ENCODE measurements at regions not wholly inside any gene's neighbourhood (a gene's known extent, or its start where the extent isn't known, plus 50 kb on each side); places are given as distances from the start of the nearest gene placed in this dataset.

- no peaks in the 10 kb centered on the region for H3K36me3 ChIP-seq (ENCODE audit: control insufficient read depth in 5 of 5, insufficient read depth in 5 of 5, low read length in 5 of 5)
- no peaks in the 10 kb centered on the region for H3K27me3 ChIP-seq (ENCODE audit: control insufficient read depth in 5 of 5, insufficient read depth in 4 of 5, low read length in 5 of 5)
- no peak overlapping the region for H3K27ac ChIP-seq (ENCODE audit: low read depth, low read length)
- no peak overlapping the region for H3K9ac ChIP-seq (ENCODE audit: low read length in 5 of 5)
- peaks cover 8 to 36% (median 23%) of the 10 kb centered on the region in 5 donors for H3K4me1 ChIP-seq (ENCODE audit: control insufficient read depth in 5 of 5, insufficient read depth in 5 of 5, low read length in 5 of 5)
- H3K9me3 ChIP-seq (ENCODE audit: control insufficient read depth in 5 of 5, low read length in 5 of 5): no peaks in the 10 kb centered on the region
- no peak overlapping the region for H3K4me3 ChIP-seq (ENCODE audit: low read depth in 1 of 5, low read length in 5 of 5)
Observed at GRCh38 chr2:216971593-216971992, 111.7 kb upstream of the TNP1 start.

- Histone ChIP-seq H3K36me3 (ENCODE audit: control insufficient read depth in 5 of 5, insufficient read depth in 5 of 5, low read length in 5 of 5) (no peaks in the 10 kb centered on the region), H3K27ac (ENCODE audit: low read depth, low read length) (no peak overlapping the region), H3K9me3 (ENCODE audit: control insufficient read depth in 5 of 5, low read length in 5 of 5) (no peaks in the 10 kb centered on the region), H3K9ac (ENCODE audit: low read length in 5 of 5) (no peak overlapping the region), H3K4me3 (ENCODE audit: low read depth in 1 of 5, low read length in 5 of 5) (no peak overlapping the region), H3K27me3 (ENCODE audit: control insufficient read depth in 5 of 5, insufficient read depth in 4 of 5, low read length in 5 of 5) (no peaks in the 10 kb centered on the region), H3K4me1 (ENCODE audit: control insufficient read depth in 5 of 5, insufficient read depth in 5 of 5, low read length in 5 of 5) (peaks cover 8 to 36% (median 23%) of the 10 kb centered on the region in 5 donors)
Observed at GRCh38 chr2:216970359-216970915, 110.6 kb upstream of the TNP1 start.

GRCh38 chr2:216967889-216968288 is 108.0 kb upstream of the TNP1 start:
- no peak overlapping the region for H3K4me3 ChIP-seq (ENCODE audit: low read depth in 1 of 5, low read length in 5 of 5)
- H3K36me3 ChIP-seq (ENCODE audit: control insufficient read depth in 5 of 5, insufficient read depth in 5 of 5, low read length in 5 of 5): no peaks in the 10 kb centered on the region
- H3K27ac ChIP-seq (ENCODE audit: low read depth, low read length): no peak overlapping the region
- peaks cover 6 to 16% (median 14%) of the 10 kb centered on the region in 5 donors for H3K4me1 ChIP-seq (ENCODE audit: control insufficient read depth in 5 of 5, insufficient read depth in 5 of 5, low read length in 5 of 5)
- H3K27me3 ChIP-seq (ENCODE audit: control insufficient read depth in 5 of 5, insufficient read depth in 4 of 5, low read length in 5 of 5): no peaks in the 10 kb centered on the region
- no peak overlapping the region for H3K9ac ChIP-seq (ENCODE audit: low read length in 5 of 5)
- no peaks in the 10 kb centered on the region for H3K9me3 ChIP-seq (ENCODE audit: control insufficient read depth in 5 of 5, low read length in 5 of 5)

- H3K27me3 ChIP-seq (ENCODE audit: control insufficient read depth in 5 of 5, insufficient read depth in 4 of 5, low read length in 5 of 5): no peaks in the 10 kb centered on the region
- H3K9ac ChIP-seq (ENCODE audit: low read length in 5 of 5): no peak overlapping the region
- no peaks in the 10 kb centered on the region for H3K4me1 ChIP-seq (ENCODE audit: control insufficient read depth in 5 of 5, insufficient read depth in 5 of 5, low read length in 5 of 5)
- H3K27ac ChIP-seq (ENCODE audit: low read depth, low read length): no peak overlapping the region
- no peak overlapping the region for H3K4me3 ChIP-seq (ENCODE audit: low read depth in 1 of 5, low read length in 5 of 5)
- H3K36me3 ChIP-seq (ENCODE audit: control insufficient read depth in 5 of 5, insufficient read depth in 5 of 5, low read length in 5 of 5): no peaks in the 10 kb centered on the region
- peaks cover 0 to 3% (median 0%) of the 10 kb centered on the region in 5 donors for H3K9me3 ChIP-seq (ENCODE audit: control insufficient read depth in 5 of 5, low read length in 5 of 5)
Observed at GRCh38 chr2:216960671-216961268, 100.9 kb upstream of the TNP1 start.

GRCh38 chr2:216959433-216959832 is 99.6 kb upstream of the TNP1 start:
- no peaks in the 10 kb centered on the region for H3K27me3 ChIP-seq (ENCODE audit: control insufficient read depth in 5 of 5, insufficient read depth in 4 of 5, low read length in 5 of 5)

GRCh38 chr2:216956820-216957493 is 97.1 kb upstream of the TNP1 start:
- Histone ChIP-seq H3K4me3 (ENCODE audit: low read depth in 1 of 5, low read length in 5 of 5) (no peak overlapping the region), H3K9me3 (ENCODE audit: control insufficient read depth in 5 of 5, low read length in 5 of 5) (peaks cover 0 to 11% (median 4%) of the 10 kb centered on the region in 5 donors), H3K36me3 (ENCODE audit: control insufficient read depth in 5 of 5, insufficient read depth in 5 of 5, low read length in 5 of 5) (no peaks in the 10 kb centered on the region), H3K27me3 (ENCODE audit: control insufficient read depth in 5 of 5, insufficient read depth in 4 of 5, low read length in 5 of 5) (no peaks in the 10 kb centered on the region), H3K27ac (ENCODE audit: low read depth, low read length) (no peak overlapping the region), H3K4me1 (ENCODE audit: control insufficient read depth in 5 of 5, insufficient read depth in 5 of 5, low read length in 5 of 5) (no peaks in the 10 kb centered on the region), H3K9ac (ENCODE audit: low read length in 5 of 5) (no peak overlapping the region)

More at GRCh38 chr2:216959433-216959832, 99.6 kb upstream of the TNP1 start:
- no peak overlapping the region for H3K27ac ChIP-seq (ENCODE audit: low read depth, low read length)
- H3K36me3 ChIP-seq (ENCODE audit: control insufficient read depth in 5 of 5, insufficient read depth in 5 of 5, low read length in 5 of 5): no peaks in the 10 kb centered on the region
- no peak overlapping the region for H3K4me3 ChIP-seq (ENCODE audit: low read depth in 1 of 5, low read length in 5 of 5)
- peaks cover 0 to 9% (median 4%) of the 10 kb centered on the region in 5 donors for H3K9me3 ChIP-seq (ENCODE audit: control insufficient read depth in 5 of 5, low read length in 5 of 5)
- no peaks in the 10 kb centered on the region for H3K4me1 ChIP-seq (ENCODE audit: control insufficient read depth in 5 of 5, insufficient read depth in 5 of 5, low read length in 5 of 5)
- no peak overlapping the region for H3K9ac ChIP-seq (ENCODE audit: low read length in 5 of 5)

- Histone ChIP-seq H3K27ac (ENCODE audit: low read depth, low read length) (no peak overlapping the region), H3K9ac (ENCODE audit: low read length in 5 of 5) (no peak overlapping the region), H3K27me3 (ENCODE audit: control insufficient read depth in 5 of 5, insufficient read depth in 4 of 5, low read length in 5 of 5) (peaks cover 0 to 4% (median 0%) of the 10 kb centered on the region in 5 donors)
Observed at GRCh38 chr2:216951171-216951570, 91.3 kb upstream of the TNP1 start.

GRCh38 chr2:216950547-216950946 is 90.7 kb upstream of the TNP1 start:
- H3K9ac ChIP-seq (ENCODE audit: low read length in 5 of 5): no peak overlapping the region
- peaks cover 0 to 4% (median 0%) of the 10 kb centered on the region in 5 donors for H3K27me3 ChIP-seq (ENCODE audit: control insufficient read depth in 5 of 5, insufficient read depth in 4 of 5, low read length in 5 of 5)
- peaks cover 0 to 14% (median 4%) of the 10 kb centered on the region in 5 donors for H3K9me3 ChIP-seq (ENCODE audit: control insufficient read depth in 5 of 5, low read length in 5 of 5)
- no peaks in the 10 kb centered on the region for H3K4me1 ChIP-seq (ENCODE audit: control insufficient read depth in 5 of 5, insufficient read depth in 5 of 5, low read length in 5 of 5)
- H3K4me3 ChIP-seq (ENCODE audit: low read depth in 1 of 5, low read length in 5 of 5): no peak overlapping the region
- H3K36me3 ChIP-seq (ENCODE audit: control insufficient read depth in 5 of 5, insufficient read depth in 5 of 5, low read length in 5 of 5): no peaks in the 10 kb centered on the region
- no peak overlapping the region for H3K27ac ChIP-seq (ENCODE audit: low read depth, low read length)

More at GRCh38 chr2:216951171-216951570, 91.3 kb upstream of the TNP1 start:
- Histone ChIP-seq H3K9me3 (ENCODE audit: control insufficient read depth in 5 of 5, low read length in 5 of 5) (peaks cover 0 to 14% (median 4%) of the 10 kb centered on the region in 5 donors), H3K4me3 (ENCODE audit: low read depth in 1 of 5, low read length in 5 of 5) (no peak overlapping the region), H3K36me3 (ENCODE audit: control insufficient read depth in 5 of 5, insufficient read depth in 5 of 5, low read length in 5 of 5) (no peaks in the 10 kb centered on the region), H3K4me1 (ENCODE audit: control insufficient read depth in 5 of 5, insufficient read depth in 5 of 5, low read length in 5 of 5) (no peaks in the 10 kb centered on the region)

- H3K4me1 ChIP-seq (ENCODE audit: control insufficient read depth in 5 of 5, insufficient read depth in 5 of 5, low read length in 5 of 5): no peaks in the 10 kb centered on the region
- peaks cover 0 to 14% (median 3%) of the 10 kb centered on the region in 5 donors for H3K9me3 ChIP-seq (ENCODE audit: control insufficient read depth in 5 of 5, low read length in 5 of 5)
- H3K27me3 ChIP-seq (ENCODE audit: control insufficient read depth in 5 of 5, insufficient read depth in 4 of 5, low read length in 5 of 5): peaks cover 0 to 4% (median 0%) of the 10 kb centered on the region in 5 donors
- H3K36me3 ChIP-seq (ENCODE audit: control insufficient read depth in 5 of 5, insufficient read depth in 5 of 5, low read length in 5 of 5): no peaks in the 10 kb centered on the region
- no peak overlapping the region for H3K27ac ChIP-seq (ENCODE audit: low read depth, low read length)
- H3K9ac ChIP-seq (ENCODE audit: low read length in 5 of 5): no peak overlapping the region
- no peak overlapping the region for H3K4me3 ChIP-seq (ENCODE audit: low read depth in 1 of 5, low read length in 5 of 5)
Observed at GRCh38 chr2:216949700-216950413, 90.0 kb upstream of the TNP1 start.

GRCh38 chr2:216947055-216947454 is 87.2 kb upstream of the TNP1 start:
- Histone ChIP-seq H3K4me3 (ENCODE audit: low read depth in 1 of 5, low read length in 5 of 5) (no peak overlapping the region), H3K9ac (ENCODE audit: low read length in 5 of 5) (no peak overlapping the region), H3K27ac (ENCODE audit: low read depth, low read length) (no peak overlapping the region), H3K36me3 (ENCODE audit: control insufficient read depth in 5 of 5, insufficient read depth in 5 of 5, low read length in 5 of 5) (no peaks in the 10 kb centered on the region), H3K9me3 (ENCODE audit: control insufficient read depth in 5 of 5, low read length in 5 of 5) (peaks cover 0 to 5% (median 0%) of the 10 kb centered on the region in 5 donors), H3K4me1 (ENCODE audit: control insufficient read depth in 5 of 5, insufficient read depth in 5 of 5, low read length in 5 of 5) (no peaks in the 10 kb centered on the region), H3K27me3 (ENCODE audit: control insufficient read depth in 5 of 5, insufficient read depth in 4 of 5, low read length in 5 of 5) (peaks cover 0 to 4% (median 0%) of the 10 kb centered on the region in 5 donors)
